Neural progenitor cell (in vitro differentiated cells): ENCODE measurements at regions not wholly inside any gene's neighbourhood (a gene's known extent, or its start where the extent isn't known, plus 50 kb on each side); places are given as distances from the start of the nearest gene placed in this dataset.

ENCODE experiments used
- DNase-seq: peaks from one replicate; pipeline ENCODE4 v3.0.0-alpha.2; 2016; ENCODE audit warnings: low spot score
- H2AFZ ChIP-seq: fragments of 200-600 bp; sonication (generic); replicated peaks from 2 replicates; pipeline ENCODE4 v1.6.1; 2016; ENCODE audit warnings: antibody characterized with exemption
- H3F3A ChIP-seq: fragments of 200-600 bp; sonication (generic); 2 replicates; pipeline ENCODE4 v1.6.1; 2016; ENCODE audit warnings: antibody characterized with exemption, low read depth
- H3K27ac ChIP-seq: fragments of 200-600 bp; sonication (generic); 2 replicates; pipeline ENCODE4 v1.5.1; 2016; ENCODE audit warnings: mild to moderate bottlenecking
- H3K27me3 ChIP-seq: fragments of 200-600 bp; sonication (generic); 2 replicates; pipeline ENCODE4 v1.6.1; 2016; ENCODE audit warnings: mild to moderate bottlenecking, moderate library complexity
- H3K36me3 ChIP-seq: fragments of 200-600 bp; sonication (generic); 2 replicates; pipeline ENCODE4 v1.5.1; 2016
- H3K4me1 ChIP-seq: fragments of 200-600 bp; sonication (generic); 2 replicates; pipeline ENCODE4 v1.6.1; 2016; ENCODE audit warnings: mixed run types
- H3K4me2 ChIP-seq: fragments of 200-600 bp; sonication (generic); 2 replicates; pipeline ENCODE4 v1.6.1; 2016
- H3K4me3 ChIP-seq: fragments of 200-600 bp; sonication (generic); 2 replicates; pipeline ENCODE4 v1.5.1; 2016
- H3K79me2 ChIP-seq: fragments of 200-600 bp; sonication (generic); 2 replicates; pipeline ENCODE4 v1.6.1; 2016; ENCODE audit warnings: low read depth
- H3K9ac ChIP-seq: fragments of 200-600 bp; sonication (generic); 2 replicates; pipeline ENCODE4 v1.6.1; 2016
- H3K9me3 ChIP-seq: fragments of 200-600 bp; sonication (generic); 2 replicates; pipeline ENCODE4 v1.5.1; 2016; ENCODE audit warnings: low read depth
- H4K20me1 ChIP-seq: fragments of 200-600 bp; sonication (generic); 2 replicates; pipeline ENCODE4 v1.6.1; 2016; ENCODE audit warnings: low read depth
- H3K27ac Mint-ChIP-seq: 3 replicates; pipeline ENCODE4 v1.8.0; 2021; ENCODE audit warnings: mixed read lengths
- H3K27me3 Mint-ChIP-seq: 2 replicates; pipeline ENCODE4 v1.8.0; 2022; ENCODE audit warnings: low read depth, mild to moderate bottlenecking, inconsistent platforms, moderate library complexity, mixed read lengths; ENCODE audit not compliant: insufficient read depth
- H3K36me3 Mint-ChIP-seq: 3 replicates; pipeline ENCODE4 v1.8.0; 2021; ENCODE audit warnings: mixed read lengths
- H3K4me1 Mint-ChIP-seq: 3 replicates; pipeline ENCODE4 v1.8.0; 2021; ENCODE audit warnings: mixed read lengths
- H3K4me3 Mint-ChIP-seq: 3 replicates; pipeline ENCODE4 v1.8.0; 2021; ENCODE audit warnings: mild to moderate bottlenecking, moderate library complexity, mixed read lengths
- H3K9me3 Mint-ChIP-seq: 3 replicates; pipeline ENCODE4 v1.8.0; 2020; ENCODE audit warnings: mixed read lengths
- CTCF ChIP-seq: fragments of 200-600 bp; sonication (generic); IDR thresholded peaks from 2 replicates; pipeline ENCODE4 v1.5.1; 2017; ENCODE audit warnings: antibody characterized with exemption, mild to moderate bottlenecking
- EZH2 ChIP-seq: fragments of 200-600 bp; sonication (generic); IDR thresholded peaks from 2 replicates; pipeline ENCODE4 v1.6.1; 2017; ENCODE audit warnings: antibody characterized with exemption, mild to moderate bottlenecking, moderate library complexity
- EZH2phosphoT487 ChIP-seq: fragments of 200-600 bp; sonication (generic); IDR thresholded peaks from 2 replicates; pipeline ENCODE4 v1.6.1; 2017; ENCODE audit warnings: antibody characterized with exemption

- no peak overlapping the region for H3K27ac Mint-ChIP-seq
- peaks cover 2% of the 10 kb centered on the region for H3K27me3 Mint-ChIP-seq
These were observed 175.4 kb upstream of the CDKN3 start for GRCh38 chr14:54221432-54221803.

GRCh38 chr14:54221971-54222370, 174.8 kb upstream of the CDKN3 start:
- Mint-ChIP-seq H3K36me3 (no peaks in the 10 kb centered on the region), H3K9me3 (no peaks in the 10 kb centered on the region), H3K27me3 (peaks cover 2% of the 10 kb centered on the region), H3K4me1 (peaks cover 82% of the 10 kb centered on the region), H3K4me3 (peak overlapping the region; percentile 66), H3K27ac (peak overlapping the region; percentile 78)
- peaks cover 42% of the 10 kb centered on the region for H3F3A ChIP-seq
- TF ChIP-seq EZH2 (no peak), CTCF (peak; percentile 33)
- peaks cover 71% of the 10 kb centered on the region for H3K27me3 ChIP-seq
- H3K9ac ChIP-seq, result no peak overlapping the region
- H4K20me1 ChIP-seq, result no peaks in the 10 kb centered on the region
- no peaks in the 10 kb centered on the region for H3K79me2 ChIP-seq
- peak overlapping the region; percentile 2 for H2AFZ ChIP-seq
- H3K27ac ChIP-seq, result no peak overlapping the region
- H3K9me3 ChIP-seq, result no peaks in the 10 kb centered on the region
- H3K36me3 ChIP-seq, result no peaks in the 10 kb centered on the region
- no peak overlapping the region for H3K4me3 ChIP-seq
- peaks cover 61% of the 10 kb centered on the region for H3K4me1 ChIP-seq
- peak overlapping the region; percentile 71 for H3K4me2 ChIP-seq
- DNase-seq, result peak; percentile 52

More at GRCh38 chr14:54221432-54221803, 175.4 kb upstream of the CDKN3 start:
- H3K4me1 Mint-ChIP-seq, result peaks cover 82% of the 10 kb centered on the region
- Histone ChIP-seq H3K4me2 (peak overlapping the region; percentile 71), H3K79me2 (no peaks in the 10 kb centered on the region), H3K27ac (no peak overlapping the region), H3K9me3 (no peaks in the 10 kb centered on the region), H3K4me1 (peaks cover 61% of the 10 kb centered on the region), H2AFZ (no peak overlapping the region), H3K9ac (no peak overlapping the region), H3K36me3 (no peaks in the 10 kb centered on the region), H4K20me1 (no peaks in the 10 kb centered on the region), H3K27me3 (peaks cover 71% of the 10 kb centered on the region), H3F3A (peaks cover 42% of the 10 kb centered on the region), H3K4me3 (no peak overlapping the region)
- H3K9me3 Mint-ChIP-seq, result no peaks in the 10 kb centered on the region
- peak overlapping the region; percentile 13 for H3K4me3 Mint-ChIP-seq
- no peaks in the 10 kb centered on the region for H3K36me3 Mint-ChIP-seq
- no peak for DNase-seq
- no peak for TF ChIP-seq EZH2

GRCh38 chr14:54223831-54224402, 172.9 kb upstream of the CDKN3 start:
- H3K9me3 Mint-ChIP-seq, result no peaks in the 10 kb centered on the region
- H3F3A ChIP-seq, result peaks cover 38% of the 10 kb centered on the region
- no peaks in the 10 kb centered on the region for H3K36me3 Mint-ChIP-seq
- no peak overlapping the region for H3K4me2 ChIP-seq
- no peak overlapping the region for H3K9ac ChIP-seq
- H3K36me3 ChIP-seq, result no peaks in the 10 kb centered on the region
- peaks cover 54% of the 10 kb centered on the region for H3K27me3 ChIP-seq
- H4K20me1 ChIP-seq, result no peaks in the 10 kb centered on the region
- H3K27ac ChIP-seq, result no peak overlapping the region
- peaks cover 73% of the 10 kb centered on the region for H3K4me1 Mint-ChIP-seq
- no peak overlapping the region for H3K4me3 Mint-ChIP-seq
- H2AFZ ChIP-seq, result no peak overlapping the region
- H3K9me3 ChIP-seq, result no peaks in the 10 kb centered on the region
- DNase-seq, result no peak
- TF ChIP-seq EZH2 (no peak), EZH2phosphoT487 (no peak)
- peaks cover 6% of the 10 kb centered on the region for H3K27me3 Mint-ChIP-seq
- H3K27ac Mint-ChIP-seq, result no peak overlapping the region
- H3K79me2 ChIP-seq, result no peaks in the 10 kb centered on the region
- no peak overlapping the region for H3K4me3 ChIP-seq
- H3K4me1 ChIP-seq, result peaks cover 58% of the 10 kb centered on the region

- no peak overlapping the region for H3K9ac ChIP-seq
- H3K9me3 ChIP-seq, result no peaks in the 10 kb centered on the region
- H3K4me2 ChIP-seq, result no peak overlapping the region
- Mint-ChIP-seq H3K9me3 (no peaks in the 10 kb centered on the region), H3K4me1 (peaks cover 73% of the 10 kb centered on the region), H3K4me3 (no peak overlapping the region), H3K27me3 (peaks cover 6% of the 10 kb centered on the region), H3K36me3 (no peaks in the 10 kb centered on the region), H3K27ac (no peak overlapping the region)
- no peaks in the 10 kb centered on the region for H3K79me2 ChIP-seq
- TF ChIP-seq CTCF (no peak), EZH2phosphoT487 (no peak), EZH2 (no peak)
- H3K27me3 ChIP-seq, result peaks cover 38% of the 10 kb centered on the region
- H3K4me3 ChIP-seq, result no peak overlapping the region
- no peak overlapping the region for H2AFZ ChIP-seq
- H3K4me1 ChIP-seq, result peaks cover 58% of the 10 kb centered on the region
- no peak for DNase-seq
- H3K36me3 ChIP-seq, result no peaks in the 10 kb centered on the region
- H3F3A ChIP-seq, result peaks cover 24% of the 10 kb centered on the region
- no peak overlapping the region for H3K27ac ChIP-seq
- H4K20me1 ChIP-seq, result no peaks in the 10 kb centered on the region
These were observed 171.2 kb upstream of the CDKN3 start for GRCh38 chr14:54225457-54226060.
